Type B pancreatic cell (in vitro differentiated cells): ENCODE measurements at regions not wholly inside any gene's neighbourhood (a gene's known extent, or its start where the extent isn't known, plus 50 kb on each side); places are given as distances from the start of the nearest gene placed in this dataset.

Experiments
- DNase-seq: peaks from one replicate; pipeline ENCODE4 v3.0.0; 2021; ENCODE audit warnings: mixed read lengths; ENCODE audit not compliant: unreplicated experiment; ENCODE audit errors: extremely low spot score
- H3K27ac Mint-ChIP-seq: 2 replicates; pipeline ENCODE4 v1.8.0; 2021; ENCODE audit warnings: mild to moderate bottlenecking, mixed read lengths
- H3K27me3 Mint-ChIP-seq: 2 replicates; pipeline ENCODE4 v1.8.0; 2021; ENCODE audit warnings: mixed read lengths
- H3K36me3 Mint-ChIP-seq: 2 replicates; pipeline ENCODE4 v1.8.0; 2021; ENCODE audit warnings: mixed read lengths
- H3K4me1 Mint-ChIP-seq: one replicate; pipeline ENCODE4 v1.8.0; 2021; ENCODE audit warnings: mixed read lengths; ENCODE audit not compliant: unreplicated experiment
- H3K4me3 Mint-ChIP-seq: 2 replicates; pipeline ENCODE4 v1.8.0; 2021; ENCODE audit warnings: mild to moderate bottlenecking, mixed read lengths
- H3K9me3 Mint-ChIP-seq: 2 replicates; pipeline ENCODE4 v1.8.0; 2021; ENCODE audit warnings: mixed read lengths
- CTCF ChIP-seq: fragments of 200-600 bp; sonication (generic); conservative IDR thresholded peaks from 2 replicates; pipeline ENCODE4 v1.5.0; 2021; ENCODE audit warnings: antibody characterized with exemption, mild to moderate bottlenecking

GRCh38 chr2:166831930-166832329, 56.4 kb upstream of the XIRP2 start:
- DNase-seq: no peak
- Mint-ChIP-seq H3K9me3 (no peaks in the 10 kb centered on the region), H3K27ac (no peak overlapping the region), H3K36me3 (no peaks in the 10 kb centered on the region), H3K4me1 (no peaks in the 10 kb centered on the region), H3K27me3 (no peaks in the 10 kb centered on the region), H3K4me3 (no peak overlapping the region)
- TF ChIP-seq CTCF: no peak

DNA sequence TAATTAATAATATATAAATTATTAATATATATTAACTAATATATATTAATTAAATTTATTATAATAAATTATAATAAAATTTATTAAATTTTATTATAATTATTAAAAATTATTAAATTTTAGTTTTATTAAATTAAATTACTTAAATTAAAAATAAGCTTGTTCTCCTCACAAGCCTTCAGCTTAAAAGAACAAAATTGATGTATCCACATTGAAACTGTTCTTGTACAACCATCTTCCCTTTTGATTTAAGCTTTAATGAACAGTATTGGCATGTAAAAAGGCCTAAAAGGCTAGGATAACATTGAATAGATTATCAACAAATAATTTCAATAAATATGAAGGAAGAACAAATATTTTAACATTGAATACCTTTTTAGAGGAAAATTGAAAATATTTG, 62.4 kb upstream of the XIRP2 start:
- H3K27me3 Mint-ChIP-seq: no peaks in the 10 kb centered on the region
- H3K4me1 Mint-ChIP-seq: no peaks in the 10 kb centered on the region
- DNase-seq: no peak
- H3K36me3 Mint-ChIP-seq: no peaks in the 10 kb centered on the region
- no peak overlapping the region for H3K27ac Mint-ChIP-seq
- H3K4me3 Mint-ChIP-seq: no peak overlapping the region
- TF ChIP-seq CTCF: no peak
- no peaks in the 10 kb centered on the region for H3K9me3 Mint-ChIP-seq

- Mint-ChIP-seq H3K9me3 (no peaks in the 10 kb centered on the region), H3K4me1 (peaks cover 3% of the 10 kb centered on the region), H3K27ac (no peak overlapping the region), H3K27me3 (no peaks in the 10 kb centered on the region), H3K4me3 (no peak overlapping the region), H3K36me3 (no peaks in the 10 kb centered on the region)
- no peak for TF ChIP-seq CTCF
- no peak for DNase-seq
These were observed 73.9 kb upstream of the XIRP2 start for GRCh38 chr2:166814335-166814734.

- DNase-seq: no peak
- Mint-ChIP-seq H3K36me3 (no peaks in the 10 kb centered on the region), H3K27ac (no peak overlapping the region)
These were observed 76.0 kb upstream of the XIRP2 start for GRCh38 chr2:166812166-166812891.

GRCh38 chr2:166805753-166806152, 82.5 kb upstream of the XIRP2 start:
- no peak for DNase-seq
- TF ChIP-seq CTCF: no peak
- no peaks in the 10 kb centered on the region for H3K36me3 Mint-ChIP-seq
- no peak overlapping the region for H3K27ac Mint-ChIP-seq
- no peaks in the 10 kb centered on the region for H3K27me3 Mint-ChIP-seq
- H3K4me1 Mint-ChIP-seq: peaks cover 15% of the 10 kb centered on the region
- no peak overlapping the region for H3K4me3 Mint-ChIP-seq
- H3K9me3 Mint-ChIP-seq: no peaks in the 10 kb centered on the region

More at GRCh38 chr2:166812166-166812891, 76.0 kb upstream of the XIRP2 start:
- Mint-ChIP-seq H3K4me1 (no peaks in the 10 kb centered on the region), H3K9me3 (no peaks in the 10 kb centered on the region), H3K27me3 (no peaks in the 10 kb centered on the region), H3K4me3 (no peak overlapping the region)
- TF ChIP-seq CTCF: no peak
